ENCODE measurements at regions not wholly inside any gene's neighbourhood (a gene's known extent, or its start where the extent isn't known, plus 50 kb on each side); places are given as distances from the start of the nearest gene placed in this dataset.

GRCh38 chr6:90654166-90654565 is 67.3 kb upstream of the MAP3K7 start:
- no peak for FAIRE-seq
- BruUV-seq (replicated peaks), result no TSS peak
- RAD21 ChIA-PET (ENCODE audit: unreplicated experiment), result no interaction called here
- no peak for TF ChIP-seq RAD21 (IDR thresholded peaks at IDR 0.05; ENCODE audit: insufficient read depth, low read depth, low read length)
- no peak for TF ChIP-seq TBL1XR1 (IDR thresholded peaks at IDR 0.05; ENCODE audit: low read depth, low read length)
- TF ChIP-seq HDAC6 (IDR thresholded peaks at IDR 0.05; ENCODE audit: unreplicated experiment), result no peak
- no peak for TF ChIP-seq SKIL (IDR thresholded peaks at IDR 0.05; ENCODE audit: low read depth, poor library complexity, severe bottlenecking)
- TF ChIP-seq PKNOX1 (IDR thresholded peaks at IDR 0.05), result no peak
- no peak for TF ChIP-seq ZNF592 (IDR thresholded peaks at IDR 0.05)
- no peak for TF ChIP-seq POLR2AphosphoS2 (IDR thresholded peaks at IDR 0.05; ENCODE audit: low read depth, low read length)
- no peak for TF ChIP-seq PAX5 (IDR thresholded peaks at IDR 0.05; ENCODE audit: borderline replicate concordance, low read depth, low read length)
- TF ChIP-seq ESRRA (IDR thresholded peaks at IDR 0.05; ENCODE audit: low read length), result no peak
- TF ChIP-seq ZZZ3 (IDR thresholded peaks at IDR 0.05; ENCODE audit: control insufficient read depth, insufficient read length, low read depth), result no peak
- no peak for TF ChIP-seq CBX5 (IDR thresholded peaks at IDR 0.05; ENCODE audit: low read depth)
- TF ChIP-seq ZBED1 (IDR thresholded peaks at IDR 0.05; ENCODE audit: borderline replicate concordance), result no peak
- POLR2A ChIA-PET, result no interaction called here
- Histone ChIP-seq H3K4me3 (no peak overlapping the region), H3K4me2 (ENCODE audit: control insufficient read depth, insufficient read depth) (no peak overlapping the region), H3K27me3 (replicated peaks in 1 of 2; ENCODE audit: control insufficient read depth in 2 of 2, insufficient read depth in 2 of 2, low read length in 1 of 2) (no peaks in the 10 kb centered on the region), H3K9me3 (replicated peaks; ENCODE audit: control insufficient read depth, insufficient read depth, low read length) (no peaks in the 10 kb centered on the region), H3K79me2 (ENCODE audit: control insufficient read depth, insufficient read depth, low read length) (no peaks in the 10 kb centered on the region), H3K36me3 (ENCODE audit: control insufficient read depth in 2 of 2, insufficient read depth in 2 of 2, low read length in 1 of 2) (no peaks in the 10 kb centered on the region), H2AFZ (ENCODE audit: control insufficient read depth, low read depth, low read length) (no peak overlapping the region), H3K27ac (ENCODE audit: control insufficient read depth, insufficient read depth) (no peak overlapping the region), H4K20me1 (ENCODE audit: control insufficient read depth, insufficient read depth) (no peaks in the 10 kb centered on the region), H3K4me1 (ENCODE audit: control insufficient read depth, insufficient read depth, low read length) (no peaks in the 10 kb centered on the region), H3K9ac (ENCODE audit: control insufficient read depth, insufficient read depth, low read length) (no peak overlapping the region)
- SMC1A ChIA-PET (ENCODE audit: uncharacterized antibody, unreplicated experiment), result interaction anchor here (1.6 kb wide), 1 partner anchor 22 kb away, joined by 4 read pairs; no protein-coding TSS in a partner anchor
- CTCF ChIA-PET, result no interaction called here
- 29% methylated on average over 8 of the region's 8 CpGs for WGBS (ENCODE audit: insufficient coverage, insufficient replicate concordance, low lambda C conversion rate, missing lambda C conversion rate)
- DNase-seq (ENCODE audit: low read depth, low spot score), result no peak
- in situ Hi-C loops (cut with MboI), result no loop called here
- intact Hi-C loops (cut with micrococcal nuclease; ENCODE audit: unreplicated experiment), result no loop called here
- ATAC-seq, result no peak

All from GM12878 (cell line).